A549 (cell line): ENCODE measurements at regions not wholly inside any gene's neighbourhood (a gene's known extent, or its start where the extent isn't known, plus 50 kb on each side); places are given as distances from the start of the nearest gene placed in this dataset.

Source experiments
- CEBPB ChIP-seq, 2 experiments: fragments of >200 bp in 1 of 2; sonication (Bioruptor Twin) in 1 of 2; formaldehyde crosslinking in 1 of 2; IDR thresholded peaks; 2 replicates each; pipeline ENCODE4 v1.6.1; 2012 to 2016
- HDAC2 ChIP-seq: fragments of 200-600 bp; sonication (generic); IDR thresholded peaks from 2 replicates; pipeline ENCODE4 v1.6.1; 2016
- PHF8 ChIP-seq: fragments of 200-600 bp; sonication (generic); IDR thresholded peaks from 2 replicates; pipeline ENCODE4 v1.6.1; 2016; ENCODE audit warnings: low read depth, mild to moderate bottlenecking, antibody characterized with exemption, moderate library complexity, borderline replicate concordance
- TF ChIP-seq, protein P1 (sequence below): fragments of >200 bp; sonication (Bioruptor Twin); formaldehyde crosslinking; IDR thresholded peaks from 3 replicates; pipeline ENCODE4 v1.5.1; 2016
- TF ChIP-seq, protein P2 (sequence below): fragments of 200-600 bp; sonication (generic); IDR thresholded peaks from 2 replicates; pipeline ENCODE4 v1.6.1; 2016; ENCODE audit warnings: antibody characterized with exemption, mild to moderate bottlenecking, moderate library complexity

DNA sequence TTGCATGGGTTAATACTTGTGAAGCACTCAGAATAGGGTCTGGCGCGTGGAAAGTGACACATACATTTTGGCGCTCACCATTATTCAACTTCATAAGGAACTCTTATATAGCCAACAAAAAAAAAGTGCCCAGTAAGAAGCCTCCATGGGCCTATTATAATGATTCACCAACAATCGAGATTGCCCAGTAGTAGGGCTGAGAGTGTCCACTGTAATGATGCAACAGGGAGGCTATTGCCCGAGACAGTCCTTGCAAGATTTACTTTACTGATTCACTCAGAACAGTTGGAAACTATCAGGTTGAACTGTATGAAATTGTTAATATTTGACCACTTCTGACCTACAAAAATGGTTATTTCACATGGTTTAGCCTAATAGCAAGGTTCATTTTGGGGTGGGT is 86.0 kb downstream of the PJA1 start:
- TF ChIP-seq, protein P1, sequence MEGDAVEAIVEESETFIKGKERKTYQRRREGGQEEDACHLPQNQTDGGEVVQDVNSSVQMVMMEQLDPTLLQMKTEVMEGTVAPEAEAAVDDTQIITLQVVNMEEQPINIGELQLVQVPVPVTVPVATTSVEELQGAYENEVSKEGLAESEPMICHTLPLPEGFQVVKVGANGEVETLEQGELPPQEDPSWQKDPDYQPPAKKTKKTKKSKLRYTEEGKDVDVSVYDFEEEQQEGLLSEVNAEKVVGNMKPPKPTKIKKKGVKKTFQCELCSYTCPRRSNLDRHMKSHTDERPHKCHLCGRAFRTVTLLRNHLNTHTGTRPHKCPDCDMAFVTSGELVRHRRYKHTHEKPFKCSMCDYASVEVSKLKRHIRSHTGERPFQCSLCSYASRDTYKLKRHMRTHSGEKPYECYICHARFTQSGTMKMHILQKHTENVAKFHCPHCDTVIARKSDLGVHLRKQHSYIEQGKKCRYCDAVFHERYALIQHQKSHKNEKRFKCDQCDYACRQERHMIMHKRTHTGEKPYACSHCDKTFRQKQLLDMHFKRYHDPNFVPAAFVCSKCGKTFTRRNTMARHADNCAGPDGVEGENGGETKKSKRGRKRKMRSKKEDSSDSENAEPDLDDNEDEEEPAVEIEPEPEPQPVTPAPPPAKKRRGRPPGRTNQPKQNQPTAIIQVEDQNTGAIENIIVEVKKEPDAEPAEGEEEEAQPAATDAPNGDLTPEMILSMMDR: no peak
- TF ChIP-seq, protein P2, sequence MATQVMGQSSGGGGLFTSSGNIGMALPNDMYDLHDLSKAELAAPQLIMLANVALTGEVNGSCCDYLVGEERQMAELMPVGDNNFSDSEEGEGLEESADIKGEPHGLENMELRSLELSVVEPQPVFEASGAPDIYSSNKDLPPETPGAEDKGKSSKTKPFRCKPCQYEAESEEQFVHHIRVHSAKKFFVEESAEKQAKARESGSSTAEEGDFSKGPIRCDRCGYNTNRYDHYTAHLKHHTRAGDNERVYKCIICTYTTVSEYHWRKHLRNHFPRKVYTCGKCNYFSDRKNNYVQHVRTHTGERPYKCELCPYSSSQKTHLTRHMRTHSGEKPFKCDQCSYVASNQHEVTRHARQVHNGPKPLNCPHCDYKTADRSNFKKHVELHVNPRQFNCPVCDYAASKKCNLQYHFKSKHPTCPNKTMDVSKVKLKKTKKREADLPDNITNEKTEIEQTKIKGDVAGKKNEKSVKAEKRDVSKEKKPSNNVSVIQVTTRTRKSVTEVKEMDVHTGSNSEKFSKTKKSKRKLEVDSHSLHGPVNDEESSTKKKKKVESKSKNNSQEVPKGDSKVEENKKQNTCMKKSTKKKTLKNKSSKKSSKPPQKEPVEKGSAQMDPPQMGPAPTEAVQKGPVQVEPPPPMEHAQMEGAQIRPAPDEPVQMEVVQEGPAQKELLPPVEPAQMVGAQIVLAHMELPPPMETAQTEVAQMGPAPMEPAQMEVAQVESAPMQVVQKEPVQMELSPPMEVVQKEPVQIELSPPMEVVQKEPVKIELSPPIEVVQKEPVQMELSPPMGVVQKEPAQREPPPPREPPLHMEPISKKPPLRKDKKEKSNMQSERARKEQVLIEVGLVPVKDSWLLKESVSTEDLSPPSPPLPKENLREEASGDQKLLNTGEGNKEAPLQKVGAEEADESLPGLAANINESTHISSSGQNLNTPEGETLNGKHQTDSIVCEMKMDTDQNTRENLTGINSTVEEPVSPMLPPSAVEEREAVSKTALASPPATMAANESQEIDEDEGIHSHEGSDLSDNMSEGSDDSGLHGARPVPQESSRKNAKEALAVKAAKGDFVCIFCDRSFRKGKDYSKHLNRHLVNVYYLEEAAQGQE: no peak
- no peak for TF ChIP-seq CEBPB (IDR thresholded peaks at IDR 0.05)
- TF ChIP-seq PHF8: no peak
- TF ChIP-seq HDAC2: no peak
